Activated naive CD4-positive, alpha-beta T cell treated with anti-CD3 and anti-CD28 coated beads for 36 hours (primary cell): ENCODE measurements at regions not wholly inside any gene's neighbourhood (a gene's known extent, or its start where the extent isn't known, plus 50 kb on each side); places are given as distances from the start of the nearest gene placed in this dataset.
A peak's percentile ranks its signal among the peaks of the same experiment; 100 is the strongest.

Experiments used
- CTCF ChIA-PET: fragments of 350-600 bp; sonication (Branson Sonifier 250); formaldehyde crosslinking; loops from one replicate; lab custom pipeline; 2021; ENCODE audit warnings: antibody characterized with exemption; lab: Charles Lee
- DNase-seq: peaks from one replicate; pipeline ENCODE4 v3.0.0-alpha.2; 2020
- H3K27ac Mint-ChIP-seq: one replicate; pipeline ENCODE4 v1.8.0; 2021; ENCODE audit warnings: mild to moderate bottlenecking, mixed read lengths
- H3K27me3 Mint-ChIP-seq: one replicate; pipeline ENCODE4 v1.8.0; 2021; ENCODE audit warnings: low read depth, mixed read lengths
- H3K36me3 Mint-ChIP-seq: one replicate; pipeline ENCODE4 v1.8.0; 2021; ENCODE audit warnings: low read depth, mixed read lengths
- H3K4me1 Mint-ChIP-seq: one replicate; pipeline ENCODE4 v1.8.0; 2021; ENCODE audit warnings: low read depth, mixed read lengths
- H3K4me3 Mint-ChIP-seq: one replicate; pipeline ENCODE4 v1.8.0; 2021; ENCODE audit warnings: mild to moderate bottlenecking, moderate library complexity, mixed read lengths
- H3K9me3 Mint-ChIP-seq: one replicate; pipeline ENCODE4 v1.8.0; 2021; ENCODE audit warnings: mixed read lengths
- intact Hi-C: fragments of 100-400 bp; cut with micrococcal nuclease; formaldehyde crosslinking; loops from one replicate; pipeline ENCODE4 v1.15.1; 2023

GRCh38 chr22:22709719-22710445 lies 65.5 kb downstream of the GGTLC2 start:
- intact Hi-C loops = loop anchor here (2.0 to 5.0 kb wide), 2 partner anchors 37 to 172 kb away; no protein-coding TSS in a partner anchor
- no peak overlapping the region for H3K4me3 Mint-ChIP-seq
- no peaks in the 10 kb centered on the region for H3K9me3 Mint-ChIP-seq
- no peak overlapping the region for H3K27ac Mint-ChIP-seq
- no peaks in the 10 kb centered on the region for H3K36me3 Mint-ChIP-seq
- peak; percentile 22 for DNase-seq
- H3K4me1 Mint-ChIP-seq = no peaks in the 10 kb centered on the region
- no peaks in the 10 kb centered on the region for H3K27me3 Mint-ChIP-seq
- CTCF ChIA-PET = interaction anchor here (0.6 to 2.3 kb wide), 22 partner anchors 8 to 245 kb away, joined by 3 to 9 read pairs (median 4); no protein-coding TSS in a partner anchor

GRCh38 chr22:22710719-22711531 lies 66.5 kb downstream of the GGTLC2 start:
- Mint-ChIP-seq H3K9me3 (no peaks in the 10 kb centered on the region), H3K36me3 (no peaks in the 10 kb centered on the region), H3K27me3 (no peaks in the 10 kb centered on the region), H3K4me3 (no peak overlapping the region), H3K4me1 (no peaks in the 10 kb centered on the region), H3K27ac (no peak overlapping the region)
- DNase-seq = peak; percentile 82
- intact Hi-C loops = loop anchor here (2.0 to 5.0 kb wide), 2 partner anchors 36 to 171 kb away; no protein-coding TSS in a partner anchor
- CTCF ChIA-PET = interaction anchor here (1.1 to 1.4 kb wide), 4 partner anchors 9 to 44 kb away, joined by 3 to 5 read pairs (median 3); no protein-coding TSS in a partner anchor

DNA sequence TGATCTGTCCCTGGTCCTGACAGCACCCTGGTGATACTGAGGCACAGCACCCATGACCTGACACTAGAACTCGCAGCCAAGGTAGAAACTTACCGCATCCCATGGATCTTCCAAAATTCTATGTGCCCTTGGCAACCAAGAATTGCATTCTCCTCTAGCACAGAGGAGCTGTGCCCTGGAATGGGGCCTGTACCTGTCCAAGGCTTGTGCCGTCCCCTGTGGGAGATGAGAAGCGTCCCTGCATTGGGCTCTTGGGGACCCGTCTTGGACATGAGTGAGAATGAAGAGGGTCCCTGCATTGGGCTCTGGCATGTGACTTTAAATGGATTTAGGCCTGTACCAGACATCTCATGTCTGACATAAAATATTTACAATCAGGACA lies 67.1 kb downstream of the GGTLC2 start:
- H3K36me3 Mint-ChIP-seq = no peaks in the 10 kb centered on the region
- no peak for DNase-seq
- H3K9me3 Mint-ChIP-seq = no peaks in the 10 kb centered on the region
- no peaks in the 10 kb centered on the region for H3K27me3 Mint-ChIP-seq
- H3K4me3 Mint-ChIP-seq = no peak overlapping the region
- H3K27ac Mint-ChIP-seq = no peak overlapping the region
- no peaks in the 10 kb centered on the region for H3K4me1 Mint-ChIP-seq
- intact Hi-C loops = loop anchor here (2.0 to 5.0 kb wide), 2 partner anchors 35 to 171 kb away; no protein-coding TSS in a partner anchor
- CTCF ChIA-PET = no interaction called here

DNA sequence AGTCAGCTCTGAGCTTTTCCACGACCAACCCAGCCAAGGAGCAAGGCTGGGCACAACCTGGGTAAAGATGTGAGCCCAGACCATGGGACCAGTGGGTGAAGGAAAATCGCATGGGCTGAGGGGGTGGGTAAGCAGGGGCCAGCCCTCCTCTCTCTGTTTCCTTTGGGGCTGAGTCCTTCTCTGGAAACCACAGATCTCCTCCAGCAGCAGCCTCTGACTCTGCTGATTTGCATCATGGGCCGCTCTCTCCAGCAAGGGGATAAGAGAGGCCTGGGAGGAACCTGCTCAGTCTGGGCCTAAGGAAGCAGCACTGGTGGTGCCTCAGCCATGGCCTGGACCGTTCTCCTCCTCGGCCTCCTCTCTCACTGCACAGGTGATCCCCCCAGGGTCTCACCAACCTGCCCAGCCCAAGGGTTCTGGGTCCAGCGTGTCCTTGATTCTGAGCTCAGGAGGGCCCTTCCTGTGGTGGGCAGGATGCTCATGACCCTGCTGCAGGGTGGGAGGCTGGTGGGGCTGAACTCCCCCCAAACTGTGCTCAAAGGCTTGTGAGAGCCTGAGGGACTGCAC lies 67.8 kb downstream of the GGTLC2 start:
- CTCF ChIA-PET = no interaction called here
- intact Hi-C loops = loop anchor here (5.0 kb wide), 1 partner anchor 170 kb away; no protein-coding TSS in a partner anchor
- Mint-ChIP-seq H3K9me3 (no peaks in the 10 kb centered on the region), H3K27ac (no peak overlapping the region), H3K4me1 (no peaks in the 10 kb centered on the region), H3K4me3 (no peak overlapping the region), H3K36me3 (no peaks in the 10 kb centered on the region), H3K27me3 (no peaks in the 10 kb centered on the region)
- DNase-seq = no peak

DNA sequence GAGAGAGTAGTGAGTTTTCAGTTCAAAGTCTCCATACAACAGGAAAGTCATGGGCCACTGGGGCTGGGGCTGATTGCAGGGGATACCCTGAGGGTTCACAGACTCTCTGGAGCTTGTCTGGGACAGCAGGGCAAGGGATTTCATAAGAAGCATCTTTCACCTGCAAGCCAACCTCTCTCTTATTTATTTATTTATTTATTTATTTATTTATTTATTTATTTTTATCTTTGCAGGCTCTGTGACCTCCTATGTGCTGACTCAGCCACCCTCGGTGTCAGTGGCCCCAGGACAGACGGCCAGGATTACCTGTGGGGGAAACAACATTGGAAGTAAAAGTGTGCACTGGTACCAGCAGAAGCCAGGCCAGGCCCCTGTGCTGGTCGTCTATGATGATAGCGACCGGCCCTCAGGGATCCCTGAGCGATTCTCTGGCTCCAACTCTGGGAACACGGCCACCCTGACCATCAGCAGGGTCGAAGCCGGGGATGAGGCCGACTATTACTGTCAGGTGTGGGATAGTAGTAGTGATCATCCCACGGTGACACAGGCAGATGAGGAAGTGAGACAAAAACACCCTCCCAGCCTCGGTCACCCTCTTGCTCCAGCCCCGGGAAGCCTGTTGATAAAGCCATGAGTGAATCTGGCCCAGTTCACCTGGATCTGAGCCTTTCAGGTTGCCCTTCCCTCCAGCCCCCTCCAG lies 68.4 kb downstream of the GGTLC2 start:
- CTCF ChIA-PET = no interaction called here
- H3K4me3 Mint-ChIP-seq = no peak overlapping the region
- no peak for DNase-seq
- no peaks in the 10 kb centered on the region for H3K4me1 Mint-ChIP-seq
- H3K27me3 Mint-ChIP-seq = no peaks in the 10 kb centered on the region
- H3K9me3 Mint-ChIP-seq = no peaks in the 10 kb centered on the region
- intact Hi-C loops = loop anchor here (5.0 kb wide), 1 partner anchor 169 kb away; no protein-coding TSS in a partner anchor
- no peaks in the 10 kb centered on the region for H3K36me3 Mint-ChIP-seq
- H3K27ac Mint-ChIP-seq = no peak overlapping the region

DNA sequence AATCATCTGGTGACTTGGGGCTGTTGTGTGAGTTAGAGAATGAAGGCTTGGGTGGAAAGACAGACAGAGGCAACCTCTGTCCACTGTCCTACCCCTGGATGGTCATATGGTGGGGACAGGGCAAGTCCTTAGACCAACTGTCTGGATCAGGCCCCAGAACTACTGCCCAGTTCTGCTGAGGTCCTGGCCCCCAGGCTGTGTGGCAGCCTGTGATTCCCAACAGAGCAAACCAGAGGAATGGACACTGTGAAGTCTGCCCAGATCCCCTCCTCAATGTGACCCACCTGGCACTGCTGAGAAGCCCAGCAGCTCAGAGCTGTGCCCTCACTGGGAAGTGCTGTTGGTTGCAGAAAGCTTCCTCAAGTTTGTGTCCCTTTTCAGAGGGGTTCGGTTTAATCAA lies 69.0 kb downstream of the GGTLC2 start:
- Mint-ChIP-seq H3K36me3 (no peaks in the 10 kb centered on the region), H3K4me3 (no peak overlapping the region), H3K27me3 (no peaks in the 10 kb centered on the region), H3K4me1 (no peaks in the 10 kb centered on the region), H3K9me3 (no peaks in the 10 kb centered on the region), H3K27ac (no peak overlapping the region)
- CTCF ChIA-PET = no interaction called here
- DNase-seq = no peak
- intact Hi-C loops = loop anchor here (5.0 kb wide), 1 partner anchor 169 kb away; no protein-coding TSS in a partner anchor

DNA sequence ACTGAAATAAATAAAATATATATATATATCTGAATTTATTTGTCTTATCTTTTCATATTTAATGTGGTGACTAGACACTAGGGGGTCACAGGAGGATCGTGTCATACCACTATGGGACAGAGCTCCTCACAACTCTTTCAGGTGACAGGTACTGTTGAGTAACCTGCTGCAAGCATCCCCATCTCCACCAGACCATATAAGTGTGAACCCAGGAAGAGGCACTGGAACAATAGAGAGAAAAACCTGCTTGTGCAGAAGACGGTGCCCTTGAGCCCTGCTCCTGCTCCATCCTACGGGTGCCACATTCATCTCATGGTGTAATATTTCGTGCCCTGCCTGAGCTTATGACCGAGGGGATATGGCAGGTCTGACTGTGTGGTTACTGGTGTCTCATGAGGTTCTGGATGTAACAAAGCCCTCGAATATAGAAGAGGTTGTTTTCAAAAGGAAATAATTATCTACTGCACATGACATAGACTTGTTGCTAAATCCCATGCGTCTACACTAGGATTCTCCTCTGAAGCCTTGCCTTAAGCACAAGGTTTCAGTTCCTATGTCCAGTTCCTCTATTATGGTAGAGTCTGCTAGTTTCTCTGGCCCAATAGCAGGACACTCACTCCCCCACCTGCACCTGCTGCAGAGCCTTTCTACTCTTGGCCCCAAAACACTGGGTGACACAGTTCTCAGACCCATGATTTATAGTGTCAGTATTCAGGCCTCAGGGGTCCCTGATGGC lies 70.4 kb downstream of the GGTLC2 start:
- peaks cover 2% of the 10 kb centered on the region for H3K27me3 Mint-ChIP-seq
- no peaks in the 10 kb centered on the region for H3K36me3 Mint-ChIP-seq
- H3K4me3 Mint-ChIP-seq = no peak overlapping the region
- DNase-seq = no peak
- no peak overlapping the region for H3K27ac Mint-ChIP-seq
- H3K9me3 Mint-ChIP-seq = no peaks in the 10 kb centered on the region
- intact Hi-C loops = loop anchor here (5.0 kb wide), 1 partner anchor 168 kb away; no protein-coding TSS in a partner anchor
- peaks cover 4% of the 10 kb centered on the region for H3K4me1 Mint-ChIP-seq
- CTCF ChIA-PET = interaction anchor here (0.6 to 0.8 kb wide), 2 partner anchors 29 to 30 kb away, joined by 3 to 4 read pairs; no protein-coding TSS in a partner anchor

DNA sequence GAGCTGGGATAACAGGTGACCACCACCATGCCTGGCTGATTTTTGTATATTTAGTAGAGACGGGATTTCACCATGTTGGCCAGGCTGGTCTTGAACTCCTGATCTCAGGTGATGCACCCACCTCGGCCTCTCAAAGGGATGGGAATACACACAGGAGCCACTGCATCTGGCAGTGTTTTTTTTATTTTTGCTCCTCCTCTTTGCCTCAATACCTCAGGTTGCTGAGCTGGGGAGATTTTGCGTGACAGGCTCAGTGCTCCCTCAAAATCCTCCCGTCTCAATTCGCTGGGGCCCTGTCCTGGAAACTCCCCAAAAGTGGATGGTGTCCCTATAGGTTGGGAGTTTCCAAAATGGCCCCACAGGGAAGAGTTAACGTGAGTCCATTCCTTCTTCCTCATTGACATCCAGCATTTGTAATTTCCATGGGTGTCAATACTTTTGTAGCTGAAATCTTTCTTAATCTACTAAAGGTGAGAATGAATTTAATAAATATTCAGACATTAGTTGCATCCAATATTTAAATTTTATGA lies 71.8 kb downstream of the GGTLC2 start:
- H3K4me1 Mint-ChIP-seq = peaks cover 15% of the 10 kb centered on the region
- no peaks in the 10 kb centered on the region for H3K9me3 Mint-ChIP-seq
- peaks cover 2% of the 10 kb centered on the region for H3K27me3 Mint-ChIP-seq
- CTCF ChIA-PET = interaction anchor here (1.0 kb wide), 1 partner anchor 54 kb away, joined by 3 read pairs; no protein-coding TSS in a partner anchor
- H3K4me3 Mint-ChIP-seq = no peak overlapping the region
- no peaks in the 10 kb centered on the region for H3K36me3 Mint-ChIP-seq
- H3K27ac Mint-ChIP-seq = no peak overlapping the region
- DNase-seq = no peak
- intact Hi-C loops = no loop called here

DNA sequence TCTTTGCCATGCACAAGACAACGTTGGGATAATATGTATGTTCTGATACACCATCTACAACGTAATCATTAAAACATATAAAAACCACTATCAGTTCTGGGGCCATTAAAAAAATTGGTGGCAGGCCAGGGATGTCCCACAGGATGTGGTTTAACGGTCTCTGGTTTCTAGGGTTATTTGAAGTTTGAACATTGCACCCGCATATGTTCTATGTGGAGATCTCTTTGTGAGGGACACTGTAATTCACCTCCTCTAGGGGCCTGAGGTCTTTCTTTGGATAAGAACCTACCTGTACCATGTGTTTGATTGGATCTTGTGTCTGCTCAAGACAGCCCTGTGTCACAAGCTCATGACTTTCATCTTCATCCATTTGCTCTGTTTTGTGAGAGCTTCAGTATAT lies 73.2 kb downstream of the GGTLC2 start:
- no peak for DNase-seq
- CTCF ChIA-PET = interaction anchor here (0.6 kb wide), 1 partner anchor 236 kb away, joined by 3 read pairs; no protein-coding TSS in a partner anchor
- Mint-ChIP-seq H3K4me1 (peaks cover 26% of the 10 kb centered on the region), H3K9me3 (no peaks in the 10 kb centered on the region), H3K4me3 (no peak overlapping the region), H3K27ac (no peak overlapping the region), H3K36me3 (no peaks in the 10 kb centered on the region), H3K27me3 (peaks cover 2% of the 10 kb centered on the region)
- intact Hi-C loops = no loop called here

DNA sequence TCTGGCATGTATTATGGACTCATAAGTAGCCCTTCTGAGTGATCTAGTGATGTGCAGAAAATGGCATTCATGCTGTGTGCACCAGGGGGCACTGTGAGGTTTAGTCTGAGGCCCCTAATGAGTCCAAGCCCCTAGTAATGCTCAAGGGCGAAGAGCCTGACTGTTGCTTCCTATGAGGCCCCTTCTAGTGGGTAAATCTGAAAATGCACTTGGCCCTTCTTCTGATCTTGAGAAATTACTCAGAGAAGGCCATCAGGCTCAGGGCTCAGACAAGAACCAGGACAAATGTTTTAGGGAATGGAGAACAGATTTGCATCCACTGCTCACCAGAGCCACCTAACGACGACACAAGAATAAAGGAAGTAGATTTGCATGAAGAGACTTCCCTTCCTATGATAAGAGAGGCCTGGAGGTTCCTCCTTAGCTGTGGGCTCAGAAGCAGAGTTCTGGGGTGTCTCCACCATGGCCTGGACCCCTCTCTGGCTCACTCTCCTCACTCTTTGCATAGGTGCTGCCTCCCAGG lies 75.8 kb downstream of the GGTLC2 start:
- no peaks in the 10 kb centered on the region for H3K36me3 Mint-ChIP-seq
- intact Hi-C loops = no loop called here

More for the DNA sequence above, 75.8 kb downstream of the GGTLC2 start:
- Mint-ChIP-seq H3K27ac (no peak overlapping the region), H3K4me1 (peaks cover 26% of the 10 kb centered on the region), H3K9me3 (no peaks in the 10 kb centered on the region), H3K4me3 (no peak overlapping the region), H3K27me3 (peaks cover 2% of the 10 kb centered on the region)
- CTCF ChIA-PET = interaction anchor here (0.5 to 1.6 kb wide), 10 partner anchors 11 to 235 kb away, joined by 3 to 9 read pairs (median 3); no protein-coding TSS in a partner anchor
- peak; percentile 56 for DNase-seq
